Parathyroid adenoma (tissue), 2 donors: ENCODE measurements at regions not wholly inside any gene's neighbourhood (a gene's known extent, or its start where the extent isn't known, plus 50 kb on each side); places are given as distances from the start of the nearest gene placed in this dataset.

Source experiments
- H2AFZ ChIP-seq: fragments of 300-600 bp; sonication (generic); one replicate; pipeline ENCODE4 v1.7.0; 2017; ENCODE audit warnings: antibody characterized with exemption, mild to moderate bottlenecking
- H3K27ac ChIP-seq: fragments of 300-600 bp; sonication (generic); one replicate; pipeline ENCODE4 v1.7.0; 2017
- H3K27me3 ChIP-seq: fragments of 300-600 bp; sonication (generic); one replicate; pipeline ENCODE4 v1.7.0; 2017; ENCODE audit warnings: low read length; ENCODE audit not compliant: control insufficient read depth, insufficient read depth
- H3K36me3 ChIP-seq: fragments of 300-600 bp; sonication (generic); one replicate; pipeline ENCODE4 v1.7.0; 2017; ENCODE audit warnings: low read length; ENCODE audit not compliant: control insufficient read depth, insufficient read depth
- H3K4me1 ChIP-seq: fragments of 300-600 bp; sonication (generic); one replicate; pipeline ENCODE4 v1.7.0; 2017; ENCODE audit warnings: control low read depth
- H3K4me2 ChIP-seq: fragments of 300-600 bp; sonication (generic); one replicate; pipeline ENCODE4 v1.7.0; 2017; ENCODE audit warnings: low read length
- H3K4me3 ChIP-seq: fragments of 300-600 bp; sonication (generic); one replicate; pipeline ENCODE4 v1.7.0; 2017; ENCODE audit warnings: low read depth, low read length
- H3K79me2 ChIP-seq: fragments of 300-600 bp; sonication (generic); one replicate; pipeline ENCODE4 v1.7.0; 2017; ENCODE audit warnings: control low read depth
- H3K9ac ChIP-seq: fragments of 300-600 bp; sonication (generic); one replicate; pipeline ENCODE4 v1.7.0; 2017; ENCODE audit warnings: mild to moderate bottlenecking
- H3K9me3 ChIP-seq: fragments of 300-600 bp; sonication (generic); one replicate; pipeline ENCODE4 v1.7.0; 2017; ENCODE audit warnings: low read length; ENCODE audit not compliant: control insufficient read depth
- TF ChIP-seq, protein P1 (sequence below): fragments of 300-600 bp; sonication (generic); IDR thresholded peaks from one replicate; pipeline ENCODE4 v1.7.0; 2017; ENCODE audit warnings: antibody characterized with exemption, mild to moderate bottlenecking
- donor health status: primary hyperparathyroidism.

DNA sequence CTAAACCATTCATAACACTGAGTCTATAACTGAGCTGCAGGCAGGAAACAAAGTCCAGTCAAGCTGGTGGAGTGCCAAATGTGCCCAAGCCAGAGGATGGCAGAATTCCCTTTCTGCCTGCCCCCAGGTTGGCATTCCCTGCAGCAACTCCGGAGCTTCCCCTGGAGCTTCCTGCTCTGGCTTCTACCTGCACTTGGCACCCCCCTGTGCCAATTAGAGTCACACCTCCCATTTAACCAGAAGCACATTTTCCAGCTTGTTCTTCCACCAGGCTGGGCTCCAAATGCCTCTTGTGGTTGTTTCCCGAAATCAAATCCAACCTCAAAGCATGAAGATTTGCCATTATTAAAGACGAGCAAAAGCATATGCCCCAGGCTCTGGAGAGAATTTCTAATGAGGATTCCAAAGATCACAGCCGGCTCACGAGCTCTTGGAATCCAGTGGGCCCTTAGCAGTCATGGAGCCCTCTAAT is 294.5 kb downstream of the RRAGC start:
- no peak overlapping the region for H3K4me3 ChIP-seq
- no peaks in the 10 kb centered on the region for H3K79me2 ChIP-seq
- H3K4me2 ChIP-seq: no peak overlapping the region
- H3K27ac ChIP-seq: no peak overlapping the region
- H2AFZ ChIP-seq: no peak overlapping the region
- H3K9ac ChIP-seq: no peak overlapping the region
- no peaks in the 10 kb centered on the region for H3K36me3 ChIP-seq
- H3K27me3 ChIP-seq: no peaks in the 10 kb centered on the region
- TF ChIP-seq, protein P1, sequence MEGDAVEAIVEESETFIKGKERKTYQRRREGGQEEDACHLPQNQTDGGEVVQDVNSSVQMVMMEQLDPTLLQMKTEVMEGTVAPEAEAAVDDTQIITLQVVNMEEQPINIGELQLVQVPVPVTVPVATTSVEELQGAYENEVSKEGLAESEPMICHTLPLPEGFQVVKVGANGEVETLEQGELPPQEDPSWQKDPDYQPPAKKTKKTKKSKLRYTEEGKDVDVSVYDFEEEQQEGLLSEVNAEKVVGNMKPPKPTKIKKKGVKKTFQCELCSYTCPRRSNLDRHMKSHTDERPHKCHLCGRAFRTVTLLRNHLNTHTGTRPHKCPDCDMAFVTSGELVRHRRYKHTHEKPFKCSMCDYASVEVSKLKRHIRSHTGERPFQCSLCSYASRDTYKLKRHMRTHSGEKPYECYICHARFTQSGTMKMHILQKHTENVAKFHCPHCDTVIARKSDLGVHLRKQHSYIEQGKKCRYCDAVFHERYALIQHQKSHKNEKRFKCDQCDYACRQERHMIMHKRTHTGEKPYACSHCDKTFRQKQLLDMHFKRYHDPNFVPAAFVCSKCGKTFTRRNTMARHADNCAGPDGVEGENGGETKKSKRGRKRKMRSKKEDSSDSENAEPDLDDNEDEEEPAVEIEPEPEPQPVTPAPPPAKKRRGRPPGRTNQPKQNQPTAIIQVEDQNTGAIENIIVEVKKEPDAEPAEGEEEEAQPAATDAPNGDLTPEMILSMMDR: no peak
- no peaks in the 10 kb centered on the region for H3K4me1 ChIP-seq
- no peaks in the 10 kb centered on the region for H3K9me3 ChIP-seq

DNA sequence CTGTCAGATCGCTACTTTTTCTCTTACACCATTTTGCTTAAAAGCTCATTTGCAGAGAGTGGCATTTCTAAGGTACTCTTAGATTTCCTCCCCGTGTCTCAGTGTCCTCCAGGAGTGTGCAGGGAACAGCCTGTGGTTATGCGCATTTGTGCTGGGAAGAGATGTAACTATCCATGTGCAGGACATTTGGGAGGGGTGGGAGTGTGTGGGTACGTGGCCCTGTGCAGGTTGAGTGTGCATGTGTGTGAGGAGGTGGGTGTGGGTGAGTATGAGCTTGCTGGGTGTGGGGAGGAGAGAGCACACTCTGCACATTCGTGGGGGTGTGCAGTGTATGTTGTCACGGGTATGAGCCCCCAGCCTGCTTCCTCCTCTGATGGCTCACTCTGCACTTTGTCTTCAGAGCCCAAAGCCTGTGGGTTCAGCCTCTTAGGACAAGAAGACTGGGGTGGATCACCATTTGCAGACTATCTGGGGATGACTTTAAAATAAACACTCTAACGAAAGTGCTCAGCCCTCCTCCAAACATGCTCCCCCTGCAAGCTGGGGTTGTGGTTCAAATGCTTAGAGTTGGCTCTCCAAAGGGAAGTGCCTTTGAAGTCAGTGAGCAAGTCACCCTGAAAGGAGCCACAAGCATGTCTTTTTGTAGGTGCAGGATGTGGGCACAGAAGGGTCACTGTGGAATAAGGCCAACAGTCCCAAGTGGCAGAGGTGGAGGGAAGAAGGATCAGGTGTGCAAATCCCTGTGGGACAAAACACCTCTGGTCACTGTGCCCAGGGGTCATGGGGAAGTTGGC is 295.4 kb downstream of the RRAGC start:
- Histone ChIP-seq H3K4me1 (no peaks in the 10 kb centered on the region), H3K9ac (no peak overlapping the region), H3K4me3 (no peak overlapping the region), H3K27ac (no peak overlapping the region), H3K9me3 (no peaks in the 10 kb centered on the region), H3K36me3 (no peaks in the 10 kb centered on the region), H2AFZ (no peak overlapping the region), H3K27me3 (no peaks in the 10 kb centered on the region), H3K79me2 (no peaks in the 10 kb centered on the region), H3K4me2 (no peak overlapping the region)
- TF ChIP-seq, protein P1: no peak

DNA sequence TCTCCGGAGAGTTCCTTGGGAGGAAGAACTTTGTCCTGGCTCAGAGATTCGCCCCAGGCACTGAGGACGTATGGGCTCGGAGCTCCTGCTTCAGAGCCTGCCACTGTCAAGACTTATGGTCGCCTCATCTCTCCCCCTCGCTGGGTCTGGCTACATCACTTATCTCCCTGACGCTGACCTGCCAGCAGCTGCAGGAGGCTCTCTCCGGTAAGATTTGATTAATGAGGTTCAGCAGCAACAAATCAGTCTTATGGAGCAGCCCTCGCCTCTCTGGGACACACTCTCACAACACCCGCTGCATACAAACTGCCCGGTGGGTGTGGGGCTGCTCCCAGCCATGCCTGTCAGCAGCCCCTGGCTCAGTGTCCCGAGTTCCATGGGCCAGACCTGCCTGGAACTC is 297.8 kb downstream of the RRAGC start:
- H3K4me2 ChIP-seq: no peak overlapping the region
- no peaks in the 10 kb centered on the region for H3K27me3 ChIP-seq
- H2AFZ ChIP-seq: no peak overlapping the region
- TF ChIP-seq, protein P1: no peak
- H3K9me3 ChIP-seq: no peaks in the 10 kb centered on the region
- H3K9ac ChIP-seq: no peak overlapping the region
- no peak overlapping the region for H3K27ac ChIP-seq
- no peaks in the 10 kb centered on the region for H3K79me2 ChIP-seq
- no peaks in the 10 kb centered on the region for H3K4me1 ChIP-seq
- H3K36me3 ChIP-seq: no peaks in the 10 kb centered on the region
- no peak overlapping the region for H3K4me3 ChIP-seq

DNA sequence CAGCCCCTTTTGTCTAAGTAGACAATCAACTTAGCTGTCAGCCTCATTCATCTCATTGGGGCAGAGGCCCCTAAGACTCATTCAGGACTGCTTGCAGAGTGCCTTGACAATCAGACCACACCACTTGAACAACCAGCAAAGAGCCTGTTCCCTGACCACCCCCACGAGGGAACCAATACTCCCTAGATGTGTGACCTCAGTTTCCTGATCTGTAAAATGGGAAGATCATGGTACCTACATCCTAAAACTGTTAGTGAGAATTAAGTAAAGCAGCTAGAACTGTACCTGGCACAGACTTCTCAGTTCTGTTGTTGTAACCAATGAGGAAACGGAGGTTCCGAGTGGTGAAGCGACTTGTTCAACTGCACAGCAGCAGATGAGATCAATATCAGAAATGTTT is 298.5 kb downstream of the RRAGC start:
- H3K9me3 ChIP-seq: no peaks in the 10 kb centered on the region
- no peaks in the 10 kb centered on the region for H3K27me3 ChIP-seq
- H3K4me3 ChIP-seq: no peak overlapping the region
- no peaks in the 10 kb centered on the region for H3K4me1 ChIP-seq
- no peak overlapping the region for H3K27ac ChIP-seq
- H3K79me2 ChIP-seq: no peaks in the 10 kb centered on the region
- H3K4me2 ChIP-seq: no peak overlapping the region
- no peak overlapping the region for H3K9ac ChIP-seq
- no peaks in the 10 kb centered on the region for H3K36me3 ChIP-seq
- H2AFZ ChIP-seq: no peak overlapping the region
- TF ChIP-seq, protein P1: no peak

DNA sequence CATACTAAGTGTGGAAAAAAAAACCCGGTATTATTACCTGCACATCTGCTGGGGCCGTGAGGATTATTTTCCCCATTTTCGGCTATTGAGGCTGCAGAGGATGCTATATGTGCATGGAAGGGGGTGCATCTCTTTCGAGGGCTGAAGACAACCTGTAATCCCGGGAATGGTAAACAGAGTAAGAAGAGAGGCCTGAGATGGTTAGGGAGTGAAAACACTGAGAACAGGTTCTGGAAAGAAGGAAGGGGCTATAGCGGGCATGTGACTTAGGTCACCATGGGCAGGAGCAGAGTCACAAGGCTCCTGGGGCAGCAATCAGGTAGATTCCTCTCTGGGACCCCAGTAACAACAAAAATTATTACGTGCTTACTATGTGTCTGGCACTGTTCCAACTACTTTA is 299.1 kb downstream of the RRAGC start:
- Histone ChIP-seq H3K36me3 (no peaks in the 10 kb centered on the region), H3K4me2 (no peak overlapping the region), H3K9ac (no peak overlapping the region), H3K4me1 (no peaks in the 10 kb centered on the region), H3K79me2 (no peaks in the 10 kb centered on the region), H3K27me3 (no peaks in the 10 kb centered on the region), H2AFZ (no peak overlapping the region), H3K9me3 (no peaks in the 10 kb centered on the region), H3K4me3 (no peak overlapping the region), H3K27ac (no peak overlapping the region)
- TF ChIP-seq, protein P1: no peak
